GM12801 (cell line): ENCODE measurements at regions not wholly inside any gene's neighbourhood (a gene's known extent, or its start where the extent isn't known, plus 50 kb on each side); places are given as distances from the start of the nearest gene placed in this dataset.

Source experiments
- CTCF ChIP-seq: IDR thresholded peaks from one replicate; pipeline ENCODE4 v1.5.1; 2011; ENCODE audit warnings: control low read depth; ENCODE audit not compliant: insufficient read length; ENCODE audit errors: extremely low read depth

- TF ChIP-seq CTCF, result no peak
Observed at GRCh38 chr2:59077981-59078531, 836.9 kb upstream of the FANCL start.

GRCh38 chr2:59077026-59077725 is 836.1 kb upstream of the FANCL start:
- no peak for TF ChIP-seq CTCF

GRCh38 chr2:59076079-59076619 is 835.0 kb upstream of the FANCL start:
- no peak for TF ChIP-seq CTCF

GRCh38 chr2:59074071-59074470 is 832.9 kb upstream of the FANCL start:
- TF ChIP-seq CTCF, result no peak

- TF ChIP-seq CTCF, result no peak
Observed at GRCh38 chr2:59073286-59073685, 832.2 kb upstream of the FANCL start.

- no peak for TF ChIP-seq CTCF
Observed at GRCh38 chr2:59068255-59068654, 827.1 kb upstream of the FANCL start.

GRCh38 chr2:59066787-59067399 is 825.8 kb upstream of the FANCL start:
- no peak for TF ChIP-seq CTCF
